Hypothalamus (tissue), 51 donors: ENCODE measurements at regions not wholly inside any gene's neighbourhood (a gene's known extent, or its start where the extent isn't known, plus 50 kb on each side); places are given as distances from the start of the nearest gene placed in this dataset.
A peak's percentile ranks its signal among the peaks of the same experiment; 100 is the strongest.

ENCODE experiments used
- DNase-seq, 51 donors: peaks; one replicate each; lab custom pipeline; 2025; lab: John Stamatoyannopoulos, UW

DNA sequence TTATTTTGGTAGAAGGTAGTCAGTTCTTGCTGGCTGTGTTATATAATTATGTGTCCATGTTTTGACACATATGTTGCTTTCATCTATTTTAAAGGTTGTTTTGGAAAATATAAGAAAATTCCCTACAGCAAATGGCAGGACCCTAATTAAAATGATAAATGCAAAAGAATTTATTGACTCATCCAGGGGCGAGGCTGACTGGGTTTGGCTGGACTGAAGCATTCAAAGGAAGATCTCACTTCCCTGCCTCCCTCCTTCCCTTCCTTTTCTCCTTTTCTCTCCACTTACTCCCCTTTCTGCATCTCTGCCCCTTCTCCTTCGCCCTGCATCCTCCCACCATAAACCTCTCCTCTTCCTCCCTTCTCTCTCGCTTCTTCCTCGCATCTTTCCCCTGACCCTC, 129.6 kb downstream of the SNAPC1 start:
- no peak for DNase-seq

DNA sequence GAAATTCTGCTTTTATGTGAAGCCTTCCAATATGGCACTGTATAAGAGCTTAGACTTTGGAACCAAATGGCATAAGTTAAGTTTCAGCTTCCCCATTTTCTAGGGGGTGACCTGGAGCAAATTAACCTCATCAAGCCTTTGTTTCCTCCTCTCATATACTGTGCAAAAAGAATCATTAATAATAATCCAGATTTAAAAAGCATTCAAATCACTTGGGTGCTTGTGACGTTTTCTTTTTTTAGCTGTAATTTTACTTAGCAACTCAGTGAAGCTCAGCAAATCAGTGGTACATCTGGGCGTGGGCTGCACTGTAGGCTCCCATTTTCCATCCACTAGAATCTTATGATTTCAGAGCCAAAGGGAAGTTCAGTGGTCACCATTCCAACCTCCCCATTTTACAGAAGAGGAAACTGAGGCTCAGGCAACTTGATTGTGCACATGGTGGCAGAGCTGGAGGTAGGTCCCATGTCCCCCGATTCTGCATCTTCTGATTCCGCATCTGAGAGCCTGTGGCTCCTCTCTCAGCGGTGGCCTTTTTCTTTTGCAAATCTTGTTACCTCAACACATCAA, 131.2 kb downstream of the SNAPC1 start:
- DNase-seq, result no peak

DNA sequence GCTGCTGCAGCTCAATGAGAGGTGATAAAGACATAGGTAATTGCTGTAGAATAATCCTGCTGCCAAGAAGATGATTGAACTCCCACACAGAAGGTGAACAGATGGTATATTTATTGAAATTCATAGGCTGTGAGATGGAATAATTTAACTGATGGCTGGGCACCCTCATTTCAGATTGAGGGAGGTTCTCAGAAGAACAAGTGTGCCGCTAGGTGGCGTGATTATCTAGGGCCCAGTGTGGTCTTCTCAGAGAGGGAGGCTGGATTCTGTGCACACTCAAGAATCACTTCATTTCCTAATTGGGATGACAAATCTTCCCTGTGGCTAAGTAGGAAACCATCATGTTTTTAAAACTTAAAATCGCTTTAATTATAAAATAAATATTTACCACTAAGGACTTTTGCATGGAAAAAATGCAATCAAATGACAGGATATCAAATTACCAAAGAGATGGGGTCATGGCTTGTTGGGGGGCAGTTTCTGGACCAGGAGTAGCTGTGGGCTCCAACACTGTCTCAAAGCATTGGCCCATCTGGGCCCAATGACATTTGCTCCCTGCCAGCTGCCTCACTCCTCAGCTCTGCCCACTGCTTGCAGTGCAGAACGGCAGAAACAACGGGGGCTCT, 132.3 kb downstream of the SNAPC1 start:
- DNase-seq, result peak in 22 of 51 donors; percentile 2 to 57 (median 24)

DNA sequence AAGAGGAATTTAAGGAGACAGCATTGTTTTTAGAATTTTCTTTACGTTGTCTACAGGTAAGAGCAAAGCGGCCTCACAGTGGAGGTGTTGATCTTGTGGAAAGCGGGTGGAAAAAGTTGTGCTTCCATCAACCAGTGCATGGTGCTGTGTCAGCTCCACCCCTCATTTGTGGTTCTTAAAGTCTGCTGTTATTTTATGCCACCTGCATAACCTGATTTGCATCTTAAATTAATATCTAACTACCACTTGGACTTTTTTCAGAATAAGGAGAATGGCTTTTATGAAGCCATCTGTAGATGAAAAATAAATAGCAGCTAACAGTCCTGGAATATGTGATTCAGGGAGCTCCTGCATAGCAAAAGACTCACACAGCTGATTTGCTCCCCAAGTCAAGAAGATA, 135.1 kb downstream of the SNAPC1 start:
- DNase-seq, result no peak

DNA sequence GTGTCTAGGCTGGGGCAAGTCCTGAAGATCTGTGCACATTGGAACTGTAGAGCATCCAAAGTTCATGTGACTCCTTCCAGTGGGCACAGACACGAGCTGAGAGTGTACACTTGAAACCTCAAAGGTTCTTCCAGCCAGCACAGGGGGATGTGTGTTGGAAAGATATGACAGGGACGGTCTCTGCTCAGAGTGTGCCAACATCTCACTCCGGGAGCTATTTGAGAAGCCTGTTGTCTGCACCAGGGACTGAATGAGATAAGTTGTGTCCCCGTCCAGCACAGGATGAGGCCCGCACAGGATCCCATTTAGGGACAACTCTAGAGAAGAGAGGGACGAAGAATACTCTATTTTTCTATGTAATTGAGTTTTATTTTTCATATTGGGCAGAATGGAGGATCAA, 136.3 kb downstream of the SNAPC1 start:
- DNase-seq, result no peak

DNA sequence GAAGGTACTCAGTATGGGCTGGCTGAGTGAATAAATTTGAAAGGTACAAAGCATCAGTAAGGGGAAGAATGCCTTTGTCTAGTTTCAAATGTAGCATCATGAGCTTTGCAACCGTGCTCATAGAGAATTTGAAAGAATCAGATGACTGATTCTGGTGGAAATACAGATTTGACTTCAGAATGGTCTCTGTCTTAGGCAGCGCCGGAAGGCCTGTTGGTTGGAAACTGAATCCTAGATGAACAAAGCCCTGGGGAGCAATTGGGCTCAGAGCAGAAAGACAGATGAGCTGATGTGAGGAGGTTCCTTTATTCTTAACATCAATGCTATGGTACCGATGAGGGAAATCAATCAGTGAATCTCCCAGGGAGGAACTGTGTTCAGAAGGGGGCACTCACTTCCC, 137.3 kb downstream of the SNAPC1 start:
- DNase-seq, result no peak

DNA sequence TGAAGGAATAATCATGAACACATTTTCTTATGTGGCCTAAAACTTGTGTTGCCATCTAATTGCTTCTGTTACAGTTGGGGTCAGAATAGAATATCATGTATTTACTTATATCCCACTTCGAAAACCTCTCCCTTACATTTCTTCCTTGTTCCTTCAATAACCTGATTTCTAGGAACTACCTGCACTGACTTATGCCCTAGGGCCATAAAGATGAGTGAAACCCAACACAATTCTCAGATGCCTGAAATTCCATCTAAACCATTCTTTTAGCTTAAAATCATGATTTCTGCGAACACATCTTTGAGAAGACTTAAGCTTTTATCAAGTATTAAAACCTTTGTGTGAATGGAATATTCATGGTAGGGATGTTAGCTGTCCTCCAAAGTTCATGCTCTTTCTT, 142.7 kb downstream of the SNAPC1 start:
- DNase-seq, result no peak

DNA sequence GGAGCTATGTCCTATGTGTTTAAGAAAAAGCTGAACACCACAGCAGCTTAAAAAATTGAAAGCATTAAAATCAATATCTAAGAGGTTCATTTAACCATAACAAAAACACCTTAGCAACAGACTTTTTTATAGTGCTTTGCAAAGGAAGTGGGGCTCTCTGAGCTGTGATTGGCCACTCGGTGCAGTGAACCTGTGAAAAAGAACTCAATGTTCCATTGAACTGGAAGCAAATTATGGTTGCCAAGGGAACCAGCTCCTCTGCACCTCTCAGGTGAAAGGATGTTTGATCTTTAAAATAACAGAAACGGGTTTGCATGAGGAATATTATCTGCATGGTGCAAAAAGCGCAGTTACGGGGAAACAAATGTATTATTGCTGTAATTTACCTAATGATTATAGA, 149.4 kb downstream of the SNAPC1 start:
- DNase-seq, result peak in 13 of 51 donors; percentile 7 to 72 (median 17)

DNA sequence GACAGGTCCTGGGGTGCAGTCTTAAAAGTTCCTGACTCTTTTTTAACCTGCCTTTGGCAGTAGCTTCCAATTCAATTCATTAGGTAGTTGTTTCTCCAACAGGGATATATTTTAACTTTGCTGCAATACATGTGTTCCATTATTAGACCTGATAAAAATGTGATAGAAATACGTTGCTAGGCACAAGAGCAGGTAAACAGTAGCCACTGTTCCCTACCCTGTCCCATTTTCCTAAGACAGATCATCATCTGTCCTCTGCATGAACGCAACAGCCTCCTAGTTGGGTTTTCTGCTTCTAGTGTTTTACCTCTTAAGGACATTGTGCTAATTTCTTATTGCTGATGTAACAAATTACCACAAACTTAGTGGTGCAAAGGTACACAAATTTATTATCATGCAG, 156.8 kb downstream of the SNAPC1 start:
- no peak for DNase-seq

DNA sequence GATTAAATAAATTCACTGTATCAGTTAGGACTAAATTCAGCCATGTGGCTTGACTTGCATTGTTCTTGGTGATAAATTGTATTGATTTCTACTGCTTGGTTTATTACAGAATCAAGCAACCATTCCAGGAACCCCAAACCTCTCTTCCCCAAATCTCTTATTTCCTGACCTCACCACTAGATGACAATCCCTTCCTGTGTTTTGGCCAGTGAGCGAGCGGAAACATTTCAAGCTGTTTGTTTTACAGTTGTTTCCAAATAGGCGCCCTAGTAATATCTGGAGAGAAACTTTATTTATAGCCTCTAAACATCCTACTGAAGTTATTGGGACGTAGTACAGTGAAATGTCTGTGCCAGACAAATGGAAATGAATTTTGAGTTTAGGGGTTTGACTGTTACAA, 161.1 kb downstream of the SNAPC1 start:
- DNase-seq, result no peak

DNA sequence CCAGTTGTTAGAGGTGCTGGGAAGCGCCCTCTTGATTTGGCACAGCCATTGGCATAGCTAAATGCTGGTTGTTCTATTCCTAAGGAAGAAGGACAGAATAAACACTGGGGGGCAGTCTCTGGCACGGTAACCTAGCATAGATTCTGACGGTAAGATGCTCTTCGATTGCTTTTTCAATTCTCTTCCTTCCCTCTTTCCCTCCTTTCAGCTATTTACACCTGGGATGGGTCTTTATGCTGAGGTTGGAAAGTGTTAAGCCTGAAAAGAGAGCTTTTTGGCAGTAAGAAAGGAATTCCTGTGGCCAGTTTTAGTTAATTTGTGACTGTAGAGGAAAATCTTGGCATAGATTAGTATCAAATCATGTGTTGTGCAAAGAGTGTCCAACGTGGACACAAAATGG, 162.8 kb downstream of the SNAPC1 start:
- DNase-seq, result peak in 19 of 51 donors; percentile 1 to 59 (median 12)

DNA sequence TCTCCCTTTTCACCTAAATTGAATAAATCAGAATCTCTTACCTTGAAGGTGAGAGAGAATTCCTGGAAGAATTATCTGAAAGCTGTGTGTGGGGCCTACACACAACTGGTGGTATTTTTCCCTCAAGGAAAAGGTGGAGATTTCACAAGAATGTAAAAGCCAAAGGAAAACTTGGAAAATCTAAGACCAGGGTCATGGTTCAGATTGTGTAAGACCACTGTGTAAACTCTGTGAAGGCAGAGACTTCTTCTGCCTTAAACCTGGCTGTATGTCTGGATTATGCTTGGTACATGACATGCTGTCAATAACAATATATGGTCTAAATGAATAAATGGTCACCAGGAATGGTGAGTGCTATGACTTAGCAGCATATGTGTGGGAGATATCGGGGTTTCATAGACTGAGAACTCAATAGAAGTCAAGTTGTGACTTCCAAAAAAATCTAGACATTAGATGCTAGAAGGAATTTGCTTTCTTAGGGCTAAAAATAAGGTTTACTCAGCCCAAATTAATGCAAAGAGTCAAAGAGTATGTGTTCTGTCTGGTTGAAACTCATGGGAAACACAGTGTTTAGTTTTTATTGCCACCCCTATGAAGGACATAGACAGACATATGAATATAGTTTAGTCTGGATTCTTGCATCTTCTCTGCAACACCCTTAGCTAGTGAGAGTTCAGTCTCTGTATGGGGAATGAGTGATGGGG, 163.7 kb downstream of the SNAPC1 start:
- DNase-seq, result no peak

DNA sequence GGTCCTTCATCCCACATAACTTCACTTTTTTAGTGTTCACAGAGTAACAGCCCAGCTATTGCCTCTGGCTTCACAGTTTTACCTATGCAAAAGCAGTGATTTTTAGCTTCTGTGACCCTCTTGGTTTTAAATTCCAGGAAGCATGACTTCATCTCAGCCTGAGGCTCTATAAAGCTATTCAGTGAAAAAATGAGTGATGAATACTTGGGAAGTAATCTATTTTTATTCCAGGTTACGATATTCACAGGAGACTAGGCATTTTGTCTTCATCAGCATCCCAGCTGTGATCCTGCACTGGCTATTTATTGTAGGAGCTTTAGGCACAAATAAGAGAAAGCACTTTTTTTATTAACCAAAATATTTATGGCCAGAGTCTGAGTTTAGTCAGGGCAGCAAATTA, 164.8 kb downstream of the SNAPC1 start:
- DNase-seq, result no peak

DNA sequence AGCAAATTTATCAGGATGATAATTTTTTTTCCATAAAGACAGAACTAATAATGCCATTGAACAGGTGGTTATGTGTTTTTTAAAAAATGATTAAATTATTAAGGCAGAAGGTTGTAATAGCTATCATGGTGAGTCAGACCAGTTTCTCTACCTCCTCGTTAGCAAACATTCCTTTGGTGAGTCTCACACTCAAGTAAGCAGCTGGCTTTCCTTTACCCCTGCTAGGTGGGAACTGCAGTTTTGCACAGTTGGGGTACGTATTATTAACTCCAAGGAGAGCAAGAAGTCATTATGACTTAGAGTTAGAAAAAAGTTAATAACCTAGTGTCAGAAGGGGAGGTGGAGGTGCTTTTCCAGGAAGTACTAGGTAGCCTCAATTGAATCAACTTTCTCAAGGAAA, 165.3 kb downstream of the SNAPC1 start:
- no peak for DNase-seq

DNA sequence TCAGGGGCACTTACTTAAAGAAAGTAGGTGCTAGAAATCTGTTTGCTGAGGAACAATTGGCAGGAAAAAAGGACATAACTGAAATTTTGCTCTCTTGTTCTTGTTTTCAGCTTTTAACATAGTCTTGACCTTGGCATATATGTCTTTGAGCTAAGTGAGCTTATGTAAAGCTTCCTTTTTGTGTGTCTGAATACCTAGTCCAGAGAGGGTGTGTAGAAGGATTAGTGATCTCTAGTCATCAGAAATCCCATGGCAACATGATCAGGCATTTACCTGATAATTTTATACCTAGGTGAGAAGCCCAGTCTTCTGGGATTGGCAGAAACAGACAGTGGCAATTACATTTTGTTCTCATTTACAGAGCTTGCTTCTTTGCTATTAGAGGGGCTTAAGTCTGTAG, 166.1 kb downstream of the SNAPC1 start:
- no peak for DNase-seq

DNA sequence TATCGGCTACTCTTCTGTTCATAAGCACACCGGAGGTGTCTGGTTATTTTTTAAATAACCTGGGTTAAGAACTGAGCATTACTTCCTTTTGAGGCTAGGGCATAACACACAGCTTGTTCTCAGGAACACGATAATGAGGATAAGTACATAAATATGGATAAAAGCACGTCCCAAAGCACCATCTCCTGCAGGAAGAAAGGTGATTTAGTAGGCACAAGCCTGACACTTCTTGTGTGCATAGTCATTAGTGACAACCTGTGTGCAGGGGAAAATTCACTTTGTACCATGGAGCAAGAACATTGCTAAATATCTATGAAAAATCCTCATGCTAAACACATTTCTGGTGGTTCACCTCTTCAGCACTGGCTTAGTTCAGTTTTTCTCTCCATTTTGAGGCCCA, 166.5 kb downstream of the SNAPC1 start:
- no peak for DNase-seq

DNA sequence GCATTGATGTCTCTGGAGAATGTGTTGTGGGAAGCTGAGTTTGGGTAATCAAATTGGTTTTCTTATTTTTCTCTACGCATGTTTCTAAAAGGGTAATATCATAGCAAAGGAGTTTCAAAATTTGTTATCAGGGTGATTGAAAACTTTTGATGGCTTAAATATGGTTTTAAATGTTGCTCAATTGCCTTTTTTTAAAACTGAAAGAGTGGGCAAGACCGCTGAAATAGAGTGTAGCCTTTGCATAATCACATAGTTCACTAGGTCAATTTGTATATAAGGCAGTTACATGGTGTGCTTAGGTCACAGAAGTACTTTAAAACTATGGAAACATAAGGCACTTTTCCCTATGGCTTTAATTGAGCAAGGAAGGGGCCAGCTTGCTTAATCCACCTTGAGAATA, 167.4 kb downstream of the SNAPC1 start:
- DNase-seq, result no peak

DNA sequence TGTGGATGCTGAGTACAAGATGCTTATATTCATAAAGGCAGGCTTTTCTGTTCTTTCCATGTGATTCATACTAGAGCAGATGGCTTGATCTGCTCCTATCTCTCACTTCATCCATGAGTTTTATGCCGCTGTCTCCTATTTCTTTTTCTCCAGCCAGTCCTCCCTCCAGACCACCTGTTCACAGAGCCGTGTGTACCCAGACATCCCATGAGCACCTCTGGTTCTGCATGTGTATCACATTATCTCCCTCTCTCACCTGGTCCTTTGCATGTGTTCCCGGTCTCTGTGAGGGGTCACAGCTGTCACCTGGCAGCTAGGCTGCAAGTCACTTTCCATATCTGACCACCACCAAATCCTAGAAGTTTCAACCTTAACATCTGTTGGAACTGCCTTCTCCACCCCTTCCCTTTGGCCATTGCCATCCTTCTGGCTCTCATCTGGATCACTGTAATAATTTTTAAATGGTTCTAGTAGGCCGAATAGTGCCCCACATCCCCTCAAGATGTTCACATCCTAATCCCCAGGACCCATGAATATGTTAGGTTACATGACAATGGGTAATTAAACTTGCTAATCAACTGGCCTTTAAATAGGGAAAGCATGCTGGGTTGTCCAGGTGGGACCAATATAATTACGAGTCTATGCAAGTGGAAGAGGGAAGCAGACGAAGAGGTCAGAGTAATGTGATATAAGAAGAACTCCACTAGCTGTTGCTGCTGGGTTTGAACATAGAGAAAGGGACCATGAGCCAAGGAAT, 168.1 kb downstream of the SNAPC1 start:
- no peak for DNase-seq

DNA sequence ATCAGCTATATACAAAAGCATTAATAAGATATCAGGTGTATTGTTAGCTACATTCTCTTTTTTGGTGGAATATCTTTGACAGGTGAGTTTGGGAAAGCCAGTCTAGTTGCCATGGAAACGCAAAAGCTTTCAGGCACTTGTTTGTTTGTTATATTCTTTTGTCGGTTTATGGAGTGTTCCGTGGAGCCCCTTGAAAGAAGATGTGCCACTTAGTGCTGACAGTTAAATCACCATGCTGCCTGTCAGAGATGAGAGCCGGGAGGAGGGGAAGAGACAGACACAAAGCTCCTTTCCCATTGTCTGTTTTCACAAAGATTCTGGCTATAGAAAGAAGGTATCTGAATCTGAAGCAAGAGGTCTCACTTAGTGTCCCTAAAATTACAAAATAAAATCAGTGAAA, 170.8 kb downstream of the SNAPC1 start:
- peak in 3 of 51 donors; percentile 5 to 17 (median 14) for DNase-seq

DNA sequence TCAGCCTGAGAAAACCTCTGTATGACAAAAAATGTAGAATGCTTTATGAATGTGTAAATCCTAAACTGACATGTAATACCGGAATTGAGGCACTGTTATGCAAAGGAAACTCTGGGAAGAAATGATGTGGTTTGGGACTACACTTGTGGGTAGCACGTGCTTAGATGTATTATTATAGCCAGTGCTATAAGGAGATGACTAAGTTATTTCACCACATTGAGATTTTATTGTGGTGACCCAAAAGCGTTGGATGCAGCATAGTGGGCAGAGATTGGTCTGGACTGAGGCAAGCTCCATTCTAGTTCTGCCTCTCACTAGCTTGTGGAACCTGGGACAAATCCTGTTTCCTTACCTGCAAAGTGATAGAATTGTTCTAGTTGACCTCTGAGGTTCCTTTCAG, 172.2 kb downstream of the SNAPC1 start:
- DNase-seq, result no peak

DNA sequence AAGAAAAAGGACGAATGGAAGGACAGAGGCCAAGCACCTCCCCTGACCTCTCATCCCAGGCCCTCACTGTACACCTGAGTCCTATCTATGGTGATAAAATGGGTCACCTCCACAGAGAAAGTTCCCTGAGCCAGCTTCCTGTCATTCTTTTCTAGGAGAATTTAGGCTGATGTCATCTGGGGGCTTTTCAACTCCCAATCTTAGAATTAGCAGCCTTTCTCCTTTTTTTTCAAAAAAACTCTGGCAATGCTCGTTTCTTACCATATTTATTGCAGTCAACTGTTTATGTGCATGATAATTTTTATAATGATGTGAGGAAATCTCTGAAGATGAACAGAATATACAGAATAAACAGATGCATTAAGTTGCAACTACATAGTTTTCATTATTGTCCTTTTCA, 177.6 kb downstream of the SNAPC1 start:
- DNase-seq, result no peak
